NCI-H526 (cell line): ENCODE measurements at regions not wholly inside any gene's neighbourhood (a gene's known extent, or its start where the extent isn't known, plus 50 kb on each side); places are given as distances from the start of the nearest gene placed in this dataset.
"Not testable (repeated sequence)": the region's sequence is repeated elsewhere in the genome, so short reads cannot be mapped to it uniquely, and the experiment has no call there.

Source experiments
- DNase-seq, 2 experiments: peaks; one replicate each; lab custom pipeline; 2025; lab: John Stamatoyannopoulos, UW

GRCh38 chr9:73095425-73095824 is 56.2 kb upstream of the ANXA1 start:
- no peak for DNase-seq

DNA sequence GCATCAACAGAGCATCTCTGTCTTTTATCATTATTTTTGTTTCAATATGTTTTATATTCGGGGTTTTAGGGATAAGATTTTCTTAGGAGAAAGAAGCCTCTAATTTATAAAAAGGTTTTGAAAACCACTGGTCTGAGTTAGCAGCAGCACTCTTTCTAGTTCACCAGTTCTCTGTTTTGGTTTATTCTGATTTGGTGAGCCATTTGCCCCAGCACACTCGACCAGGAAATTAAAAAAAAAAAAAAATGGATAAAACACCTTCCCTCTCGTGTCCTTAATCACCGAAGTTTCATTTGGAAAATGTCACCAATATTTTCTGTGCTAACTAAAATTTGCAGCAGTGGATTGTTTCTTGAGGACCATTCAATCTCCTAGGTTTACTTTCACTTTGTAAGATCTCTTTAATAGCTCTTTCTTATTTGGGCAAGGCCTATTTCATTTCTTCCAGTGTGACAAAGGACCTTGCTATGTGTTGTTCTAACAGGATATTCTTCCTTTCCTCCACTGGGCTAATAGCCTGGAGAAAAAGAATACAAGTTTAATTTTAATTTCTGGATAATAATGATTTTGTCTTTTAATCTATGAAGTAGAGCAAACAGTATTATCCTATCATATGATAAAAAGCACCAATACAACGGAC is 57.8 kb upstream of the ANXA1 start:
- DNase-seq, result no peak

GRCh38 chr9:73093016-73093739 is 58.5 kb upstream of the ANXA1 start:
- DNase-seq, result no peak

- no peak for DNase-seq
Observed at GRCh38 chr9:73091909-73092308, 59.8 kb upstream of the ANXA1 start.

- DNase-seq, result no peak
Observed at GRCh38 chr9:73090214-73090613, 61.5 kb upstream of the ANXA1 start.

GRCh38 chr9:73089304-73089985 is 62.2 kb upstream of the ANXA1 start:
- no peak for DNase-seq

DNA sequence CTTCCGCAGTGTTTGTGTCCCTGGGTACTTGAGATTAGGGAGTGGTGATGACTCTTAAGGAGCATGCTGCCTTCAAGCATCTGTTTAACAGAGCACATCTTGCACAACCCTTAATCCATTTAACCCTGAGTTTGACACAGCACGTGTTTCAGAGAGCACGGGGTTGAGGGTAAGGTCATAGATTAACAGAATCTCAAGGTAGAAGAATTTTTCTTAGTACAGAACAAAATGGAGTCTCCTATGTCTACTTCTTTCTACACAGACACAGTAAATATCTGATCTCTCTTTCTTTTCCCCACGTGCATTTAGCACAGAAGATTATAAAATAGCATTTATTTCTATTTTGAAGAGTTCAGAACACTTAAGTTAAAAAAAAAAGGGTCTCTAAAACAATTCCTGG is 63.8 kb upstream of the ANXA1 start:
- DNase-seq, result not testable (repeated sequence)

- DNase-seq, result no peak
Observed at GRCh38 chr9:73083519-73083918, 68.1 kb upstream of the ANXA1 start.

DNA sequence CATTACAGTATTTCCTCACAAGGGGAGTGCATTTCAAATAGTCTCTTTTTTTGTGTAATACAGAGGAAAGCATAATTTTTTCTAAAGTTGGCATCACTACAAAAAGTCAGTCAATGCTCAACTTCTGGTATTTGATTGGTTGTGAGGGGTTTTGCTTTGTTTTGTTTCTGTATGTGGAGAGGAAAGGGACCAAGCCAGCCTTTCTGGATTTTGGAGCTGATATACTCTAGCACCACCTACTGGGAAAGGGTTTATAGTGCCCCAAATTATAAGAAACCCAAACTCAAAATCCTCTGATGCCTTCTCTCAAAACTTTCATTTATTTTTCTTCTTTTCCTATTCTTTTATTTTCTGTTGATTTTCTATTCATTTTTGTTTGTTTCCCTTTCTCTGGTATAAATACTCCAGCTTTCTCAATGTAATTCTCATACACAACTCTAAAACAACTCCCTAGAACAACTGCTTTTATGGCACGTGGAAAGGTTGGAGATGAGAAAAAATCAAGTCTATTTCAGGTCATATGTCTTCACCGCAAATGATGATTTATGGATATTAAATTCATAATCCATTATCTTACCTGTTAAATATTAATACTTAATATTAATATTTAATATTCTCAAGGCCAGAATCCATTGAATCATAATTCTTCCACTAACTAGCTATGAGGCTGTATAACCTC is 69.5 kb upstream of the ANXA1 start:
- peak; percentile 49 to 71 for DNase-seq

- no peak for DNase-seq
Observed at GRCh38 chr9:73080110-73080694, 71.5 kb upstream of the ANXA1 start.

DNA sequence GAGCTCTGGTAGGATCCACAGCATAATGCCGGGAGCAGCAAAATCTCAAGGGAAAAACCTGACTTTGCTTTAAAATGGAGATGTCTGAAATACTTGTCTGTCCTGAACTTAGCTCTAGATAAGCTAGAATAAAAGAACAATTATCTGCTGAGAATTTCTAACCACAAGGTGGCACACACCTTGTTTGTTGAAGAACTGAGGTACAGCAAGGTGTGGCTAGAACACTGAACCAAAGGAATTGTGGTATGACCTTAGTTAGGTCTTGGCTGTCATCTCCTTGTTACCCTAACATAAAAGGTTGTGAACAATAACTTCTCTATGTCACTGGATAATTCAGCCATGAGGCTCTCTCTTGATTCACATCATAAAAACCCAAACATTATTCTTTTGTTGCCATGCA is 72.3 kb upstream of the ANXA1 start:
- peak; percentile 18 to 44 for DNase-seq

DNA sequence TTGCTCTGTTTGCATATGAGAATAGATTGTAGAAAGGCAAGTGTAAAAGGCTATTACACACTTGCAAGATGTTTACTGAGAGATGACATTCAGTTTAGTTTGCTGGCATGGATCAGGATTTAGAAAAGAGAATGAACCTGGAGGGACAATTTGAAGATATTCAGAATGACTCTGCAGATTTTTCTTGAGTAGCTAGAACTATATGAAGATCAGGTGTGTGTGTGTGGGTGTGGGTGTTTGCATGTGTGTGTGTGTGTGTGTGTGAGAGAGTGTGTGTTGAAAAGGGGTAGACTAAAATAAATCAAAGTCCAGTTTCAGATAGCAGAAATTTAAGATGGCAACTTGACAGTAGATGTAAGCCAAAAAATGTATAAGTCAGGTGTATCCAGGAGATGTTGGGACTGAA is 74.0 kb upstream of the ANXA1 start:
- no peak for DNase-seq

- DNase-seq, result no peak
Observed at GRCh38 chr9:73076970-73077369, 74.7 kb upstream of the ANXA1 start.

- DNase-seq, result no peak
Observed at GRCh38 chr9:73074176-73074708, 77.4 kb upstream of the ANXA1 start.

GRCh38 chr9:73073337-73074175 is 78.1 kb upstream of the ANXA1 start:
- no peak for DNase-seq

GRCh38 chr9:73067074-73067473 is 84.6 kb upstream of the ANXA1 start:
- DNase-seq, result no peak

DNA sequence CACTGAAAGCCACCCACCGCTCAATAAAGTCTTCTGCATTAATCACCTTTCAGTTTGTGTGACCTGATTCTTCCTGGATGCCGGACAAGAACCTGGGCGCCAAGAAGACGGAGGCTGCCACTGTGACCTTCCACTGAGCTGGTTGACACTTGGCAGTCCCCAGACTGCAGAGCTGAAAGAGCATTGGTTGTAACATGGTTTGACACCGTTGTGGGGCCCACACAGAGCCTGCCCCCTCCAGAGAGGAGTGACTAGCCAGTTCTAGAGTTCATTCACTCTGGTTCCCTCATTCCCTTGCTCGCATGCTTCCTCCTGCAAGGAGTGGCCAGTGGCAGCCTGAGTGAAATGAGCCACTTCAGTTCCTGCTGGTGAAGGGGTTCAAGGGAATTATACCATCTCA is 86.2 kb upstream of the ANXA1 start:
- DNase-seq, result no peak

GRCh38 chr9:73064315-73064714 is 87.3 kb upstream of the ANXA1 start:
- DNase-seq, result no peak

GRCh38 chr9:73061146-73061545 is 90.5 kb upstream of the ANXA1 start:
- DNase-seq, result no peak

DNA sequence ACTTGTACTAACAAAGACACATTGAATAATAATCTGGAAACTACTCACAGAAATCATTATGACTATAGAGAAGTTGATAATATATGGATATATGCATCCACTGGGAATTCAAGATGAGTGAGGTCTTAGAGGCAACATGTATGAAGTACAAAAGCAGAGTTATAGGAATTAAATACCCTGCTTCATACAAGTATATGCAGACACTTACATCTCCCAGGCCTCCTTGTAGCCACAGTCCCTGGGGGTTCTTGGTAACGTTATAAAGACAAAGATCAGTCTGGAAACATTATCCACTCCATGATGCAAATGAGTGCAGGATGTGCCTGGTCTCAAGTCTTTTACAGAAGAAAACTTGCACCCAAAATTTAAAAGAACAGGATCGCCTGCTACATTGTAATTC is 92.4 kb upstream of the ANXA1 start:
- peak in 1 of 2 experiments; percentile 32 for DNase-seq

GRCh38 chr9:73056245-73056644 is 95.4 kb upstream of the ANXA1 start:
- no peak for DNase-seq
